Peyer's patch (tissue), 4 donors: ENCODE measurements at regions not wholly inside any gene's neighbourhood (a gene's known extent, or its start where the extent isn't known, plus 50 kb on each side); places are given as distances from the start of the nearest gene placed in this dataset.

Experiments used
- POLR2A ChIP-seq, 2 donors: fragments of 450-650 bp; IDR thresholded peaks; one replicate each; pipeline ENCODE4 v1.5.1; 2017; ENCODE audit warnings: antibody characterized with exemption in 2 of 2, mild to moderate bottlenecking in 2 of 2, moderate library complexity in 2 of 2
- TF ChIP-seq, protein P1 (sequence below), 6 experiments: fragments of 450-650 bp in 4 of 6; fragments of 200-600 bp in 2 of 6; sonication (generic) in 1 of 6; IDR thresholded peaks; one replicate each; pipeline ENCODE4 v1.5.1; 2017 to 2019; ENCODE audit warnings: antibody characterized with exemption in 6 of 6, mild to moderate bottlenecking in 3 of 6, moderate library complexity in 1 of 6

DNA sequence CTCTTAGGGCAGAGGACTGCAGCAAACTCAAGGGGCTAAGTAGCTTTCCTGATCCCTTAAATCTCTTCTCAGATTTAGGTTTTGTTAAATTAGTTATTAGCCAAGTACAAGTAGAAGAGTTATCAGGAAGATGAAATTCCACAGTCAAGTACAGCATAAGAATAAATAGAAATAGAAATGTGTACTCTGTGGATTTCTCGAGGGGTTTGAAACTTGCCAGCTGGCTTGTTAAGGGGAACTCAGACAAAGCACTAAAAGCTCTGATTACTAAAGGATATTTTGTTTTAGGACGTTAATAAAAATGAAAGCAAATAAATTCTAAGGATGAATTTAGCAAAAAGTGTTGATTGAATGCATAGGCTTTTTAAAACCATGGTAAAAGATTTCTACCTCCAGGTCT lies 654.6 kb downstream of the RAPGEF2 start:
- TF ChIP-seq, protein P1, sequence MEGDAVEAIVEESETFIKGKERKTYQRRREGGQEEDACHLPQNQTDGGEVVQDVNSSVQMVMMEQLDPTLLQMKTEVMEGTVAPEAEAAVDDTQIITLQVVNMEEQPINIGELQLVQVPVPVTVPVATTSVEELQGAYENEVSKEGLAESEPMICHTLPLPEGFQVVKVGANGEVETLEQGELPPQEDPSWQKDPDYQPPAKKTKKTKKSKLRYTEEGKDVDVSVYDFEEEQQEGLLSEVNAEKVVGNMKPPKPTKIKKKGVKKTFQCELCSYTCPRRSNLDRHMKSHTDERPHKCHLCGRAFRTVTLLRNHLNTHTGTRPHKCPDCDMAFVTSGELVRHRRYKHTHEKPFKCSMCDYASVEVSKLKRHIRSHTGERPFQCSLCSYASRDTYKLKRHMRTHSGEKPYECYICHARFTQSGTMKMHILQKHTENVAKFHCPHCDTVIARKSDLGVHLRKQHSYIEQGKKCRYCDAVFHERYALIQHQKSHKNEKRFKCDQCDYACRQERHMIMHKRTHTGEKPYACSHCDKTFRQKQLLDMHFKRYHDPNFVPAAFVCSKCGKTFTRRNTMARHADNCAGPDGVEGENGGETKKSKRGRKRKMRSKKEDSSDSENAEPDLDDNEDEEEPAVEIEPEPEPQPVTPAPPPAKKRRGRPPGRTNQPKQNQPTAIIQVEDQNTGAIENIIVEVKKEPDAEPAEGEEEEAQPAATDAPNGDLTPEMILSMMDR (IDR thresholded peaks at IDR 0.05), result no peak
- TF ChIP-seq POLR2A (IDR thresholded peaks at IDR 0.05), result no peak
